ENCODE measurements at regions not wholly inside any gene's neighbourhood (a gene's known extent, or its start where the extent isn't known, plus 50 kb on each side); places are given as distances from the start of the nearest gene placed in this dataset.

DNA sequence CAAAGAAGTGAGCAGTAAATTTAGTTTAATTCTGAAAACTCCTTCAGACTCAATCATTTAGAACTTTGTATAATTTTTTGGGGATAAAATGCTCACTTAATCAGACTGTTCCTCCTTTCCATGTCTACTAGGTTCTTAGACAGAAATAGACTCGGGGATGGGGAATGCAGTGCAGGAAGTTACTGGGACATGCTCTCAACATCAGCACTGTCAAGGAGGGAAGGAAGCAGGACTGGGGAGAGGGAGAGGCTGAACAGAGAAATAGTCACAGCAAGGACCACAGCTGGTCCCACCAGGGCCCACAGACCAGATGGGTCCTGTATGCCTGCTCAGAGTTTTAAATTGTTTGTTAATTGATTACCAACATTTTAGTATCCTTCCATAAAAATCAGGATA lies 310.1 kb upstream of the MSX2 start:
- DNase-seq (ENCODE audit: low read depth), result no peak
- H3K4me3 ChIP-seq (ENCODE audit: low read depth, low read length), result no peak overlapping the region
- no peak for TF ChIP-seq CTCF (IDR thresholded peaks at IDR 0.05; ENCODE audit: insufficient read depth, low read depth, low read length)

GRCh38 chr5:174418809-174419539 lies 305.4 kb upstream of the MSX2 start:
- H3K4me3 ChIP-seq (ENCODE audit: low read depth, low read length), result peak overlapping the region; percentile 25
- no peak for DNase-seq (ENCODE audit: low read depth)
- TF ChIP-seq CTCF (IDR thresholded peaks at IDR 0.05; ENCODE audit: insufficient read depth, low read depth, low read length), result no peak

DNA sequence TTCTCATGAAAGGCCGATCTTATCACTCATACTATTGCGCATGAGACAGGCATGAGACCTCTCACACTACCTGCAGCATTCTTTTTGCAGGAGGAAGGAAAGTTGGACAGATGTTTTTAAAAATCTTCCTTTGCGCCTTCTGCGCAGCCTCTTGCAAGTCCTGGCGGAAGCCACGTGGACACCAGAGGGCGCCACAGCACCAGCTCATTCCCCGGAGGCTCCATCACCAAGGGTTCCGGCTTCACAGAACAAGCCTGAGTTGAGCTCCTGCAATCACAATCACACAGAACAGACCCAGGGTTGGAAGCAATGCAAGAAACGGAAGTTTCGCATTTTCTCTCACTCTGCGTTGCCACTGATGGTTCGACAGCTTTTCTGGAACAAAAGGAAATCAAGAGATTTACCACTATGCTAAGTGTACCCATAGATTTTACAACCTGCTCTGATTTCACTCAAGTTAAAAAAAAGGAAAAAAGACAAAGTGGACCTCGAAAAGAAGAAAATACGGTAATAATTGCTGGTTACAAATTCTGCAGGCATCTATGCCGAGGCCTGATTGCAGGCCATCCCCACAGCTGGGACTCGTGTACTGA lies 304.7 kb upstream of the MSX2 start:
- H3K4me3 ChIP-seq (ENCODE audit: low read depth, low read length), result peak overlapping the region; percentile 25
- peak; percentile 93 for DNase-seq (ENCODE audit: low read depth)
- peak; percentile 91 for TF ChIP-seq CTCF (IDR thresholded peaks at IDR 0.05; ENCODE audit: insufficient read depth, low read depth, low read length)

GRCh38 chr5:174420651-174421407 lies 303.6 kb upstream of the MSX2 start:
- H3K4me3 ChIP-seq (ENCODE audit: low read depth, low read length), result no peak overlapping the region
- no peak for TF ChIP-seq CTCF (IDR thresholded peaks at IDR 0.05; ENCODE audit: insufficient read depth, low read depth, low read length)
- no peak for DNase-seq (ENCODE audit: low read depth)

DNA sequence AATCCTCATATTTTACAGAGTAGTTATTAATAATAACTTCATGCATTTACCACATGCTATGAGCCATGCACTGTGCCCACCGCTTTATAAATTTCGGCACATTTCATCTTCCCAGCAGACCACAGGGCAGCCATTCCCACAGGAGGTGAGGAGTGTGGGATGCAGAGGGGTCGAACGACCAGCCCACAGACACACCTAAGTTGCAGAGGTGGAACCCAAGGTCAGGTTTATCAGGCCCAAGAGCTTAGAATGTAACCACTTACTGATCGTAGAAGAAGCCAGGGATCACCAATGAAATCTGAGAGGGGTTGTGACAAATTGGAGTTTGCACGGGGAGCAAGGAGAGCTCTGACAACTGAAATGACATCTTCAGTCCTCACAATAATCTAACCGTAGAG lies 303.0 kb upstream of the MSX2 start:
- DNase-seq (ENCODE audit: low read depth), result no peak
- no peak overlapping the region for H3K4me3 ChIP-seq (ENCODE audit: low read depth, low read length)
- TF ChIP-seq CTCF (IDR thresholded peaks at IDR 0.05; ENCODE audit: insufficient read depth, low read depth, low read length), result no peak

DNA sequence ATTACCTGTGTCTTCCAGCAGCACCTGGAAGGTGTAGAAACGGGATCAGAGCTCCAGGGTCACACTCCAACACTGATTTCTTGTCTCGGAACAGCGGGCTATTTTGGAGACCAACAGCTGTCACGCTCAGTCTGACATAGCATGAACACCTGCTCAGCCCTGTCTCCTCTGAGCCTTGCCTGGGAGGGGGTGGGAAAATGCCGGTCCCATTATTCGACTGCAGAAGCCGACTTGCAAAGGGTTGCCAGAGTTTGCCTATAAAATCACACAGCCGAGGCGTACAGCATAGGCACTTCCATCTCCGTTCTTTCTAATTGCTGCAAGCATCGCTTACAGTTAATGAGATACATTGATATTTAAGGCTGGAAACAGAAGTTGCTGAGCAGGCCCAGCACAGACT lies 300.8 kb upstream of the MSX2 start:
- no peak for DNase-seq (ENCODE audit: low read depth)
- TF ChIP-seq CTCF (IDR thresholded peaks at IDR 0.05; ENCODE audit: insufficient read depth, low read depth, low read length), result no peak
- H3K4me3 ChIP-seq (ENCODE audit: low read depth, low read length), result no peak overlapping the region
